GM11168 (cell line): ENCODE measurements at regions not wholly inside any gene's neighbourhood (a gene's known extent, or its start where the extent isn't known, plus 50 kb on each side); places are given as distances from the start of the nearest gene placed in this dataset.

ENCODE experiments used
- in situ Hi-C: fragments of 300-500 bp; cut with MboI; formaldehyde crosslinking; loops from one replicate; pipeline ENCODE4 v1.12.0; 2022; ENCODE audit warnings: low sequenced_read_pairs; ENCODE audit not compliant: unreplicated experiment

- in situ Hi-C loops: no loop called here
Observed at GRCh38 chr4:116480546-116480945, 604.8 kb downstream of the TRAM1L1 start.

GRCh38 chr4:116478343-116478742 is 607.0 kb downstream of the TRAM1L1 start:
- in situ Hi-C loops: no loop called here

- in situ Hi-C loops: no loop called here
Observed at GRCh38 chr4:116469582-116469981, 615.8 kb downstream of the TRAM1L1 start.

GRCh38 chr4:116453127-116453526 is 632.2 kb downstream of the TRAM1L1 start:
- in situ Hi-C loops: no loop called here

GRCh38 chr4:116449764-116450163 is 635.6 kb downstream of the TRAM1L1 start:
- in situ Hi-C loops: no loop called here

- in situ Hi-C loops: no loop called here
Observed at GRCh38 chr4:116444117-116444516, 641.3 kb downstream of the TRAM1L1 start.

GRCh38 chr4:116438981-116439729 is 646.2 kb downstream of the TRAM1L1 start:
- in situ Hi-C loops: no loop called here

- in situ Hi-C loops: no loop called here
Observed at GRCh38 chr4:116438417-116438816, 647.0 kb downstream of the TRAM1L1 start.

GRCh38 chr4:116427666-116428065 is 657.7 kb downstream of the TRAM1L1 start:
- in situ Hi-C loops: no loop called here

GRCh38 chr4:116413222-116413621 is 672.2 kb downstream of the TRAM1L1 start:
- in situ Hi-C loops: no loop called here

- in situ Hi-C loops: no loop called here
Observed at GRCh38 chr4:116401293-116401692, 684.1 kb downstream of the TRAM1L1 start.

GRCh38 chr4:116400480-116400879 is 684.9 kb downstream of the TRAM1L1 start:
- in situ Hi-C loops: no loop called here

GRCh38 chr4:116397714-116398113 is 687.7 kb downstream of the TRAM1L1 start:
- in situ Hi-C loops: no loop called here

GRCh38 chr4:116397291-116397690 is 688.1 kb downstream of the TRAM1L1 start:
- in situ Hi-C loops: no loop called here

- in situ Hi-C loops: no loop called here
Observed at GRCh38 chr4:116395408-116395807, 690.0 kb downstream of the TRAM1L1 start.

GRCh38 chr4:116391020-116391419 is 694.4 kb downstream of the TRAM1L1 start:
- in situ Hi-C loops: no loop called here

- in situ Hi-C loops: no loop called here
Observed at GRCh38 chr4:116389139-116389538, 696.2 kb downstream of the TRAM1L1 start.

GRCh38 chr4:116387937-116388474 is 697.4 kb downstream of the TRAM1L1 start:
- in situ Hi-C loops: no loop called here

GRCh38 chr4:116386856-116387255 is 698.5 kb downstream of the TRAM1L1 start:
- in situ Hi-C loops: no loop called here

GRCh38 chr4:116385583-116385982 is 699.8 kb downstream of the TRAM1L1 start:
- in situ Hi-C loops: no loop called here

- in situ Hi-C loops: no loop called here
Observed at GRCh38 chr4:116374815-116375214, 710.6 kb downstream of the TRAM1L1 start.

GRCh38 chr4:116362583-116362982 is 722.8 kb downstream of the TRAM1L1 start:
- in situ Hi-C loops: no loop called here
